NCI-H524 treated with DMSO at 0.1 percent for 48 hours (cell line): ENCODE measurements at regions not wholly inside any gene's neighbourhood (a gene's known extent, or its start where the extent isn't known, plus 50 kb on each side); places are given as distances from the start of the nearest gene placed in this dataset.

Source experiments
- DNase-seq: peaks from one replicate; lab custom pipeline; 2025; lab: John Stamatoyannopoulos, UW

GRCh38 chr7:39890411-39890810 lies 59.6 kb upstream of the CDK13 start:
- DNase-seq, result no peak

GRCh38 chr7:39891894-39892293 lies 58.2 kb upstream of the CDK13 start:
- no peak for DNase-seq

GRCh38 chr7:39892361-39892760 lies 57.7 kb upstream of the CDK13 start:
- DNase-seq, result no peak

GRCh38 chr7:39894904-39895303 lies 55.2 kb upstream of the CDK13 start:
- no peak for DNase-seq

- DNase-seq, result no peak
Measured at GRCh38 chr7:39896840-39897239, 53.2 kb upstream of the CDK13 start.

GRCh38 chr7:39898867-39899266 lies 51.2 kb upstream of the CDK13 start:
- DNase-seq, result no peak
